ENCODE measurements at regions not wholly inside any gene's neighbourhood (a gene's known extent, or its start where the extent isn't known, plus 50 kb on each side); places are given as distances from the start of the nearest gene placed in this dataset.

DNA sequence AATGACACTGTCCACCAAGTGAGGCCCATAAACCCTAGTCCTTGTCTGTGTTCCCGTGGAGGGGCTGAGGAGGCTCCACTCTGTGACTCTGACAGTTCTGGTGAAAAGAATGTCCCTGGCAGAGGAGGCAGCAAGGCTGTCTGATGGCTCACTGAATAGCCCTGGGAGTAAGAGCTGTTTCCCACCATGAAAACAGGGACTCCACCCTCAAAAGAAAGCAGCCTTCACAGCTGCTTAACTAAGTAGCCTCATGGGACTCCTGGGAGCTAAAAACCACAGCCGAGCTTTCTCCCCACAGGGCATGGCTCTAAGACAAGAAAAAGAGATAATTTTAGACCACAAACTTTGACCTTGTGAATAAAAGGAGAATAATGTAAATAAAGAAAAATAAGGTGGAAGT lies 135.1 kb upstream of the FRY start:
- Histone ChIP-seq H3K4me3 (ENCODE audit: low read depth, low read length) (no peak overlapping the region), H3K27me3 (replicated peaks) (no peaks in the 10 kb centered on the region), H3K27ac (no peak overlapping the region), H3K36me3 (replicated peaks) (no peaks in the 10 kb centered on the region)
- TF ChIP-seq, protein P1, sequence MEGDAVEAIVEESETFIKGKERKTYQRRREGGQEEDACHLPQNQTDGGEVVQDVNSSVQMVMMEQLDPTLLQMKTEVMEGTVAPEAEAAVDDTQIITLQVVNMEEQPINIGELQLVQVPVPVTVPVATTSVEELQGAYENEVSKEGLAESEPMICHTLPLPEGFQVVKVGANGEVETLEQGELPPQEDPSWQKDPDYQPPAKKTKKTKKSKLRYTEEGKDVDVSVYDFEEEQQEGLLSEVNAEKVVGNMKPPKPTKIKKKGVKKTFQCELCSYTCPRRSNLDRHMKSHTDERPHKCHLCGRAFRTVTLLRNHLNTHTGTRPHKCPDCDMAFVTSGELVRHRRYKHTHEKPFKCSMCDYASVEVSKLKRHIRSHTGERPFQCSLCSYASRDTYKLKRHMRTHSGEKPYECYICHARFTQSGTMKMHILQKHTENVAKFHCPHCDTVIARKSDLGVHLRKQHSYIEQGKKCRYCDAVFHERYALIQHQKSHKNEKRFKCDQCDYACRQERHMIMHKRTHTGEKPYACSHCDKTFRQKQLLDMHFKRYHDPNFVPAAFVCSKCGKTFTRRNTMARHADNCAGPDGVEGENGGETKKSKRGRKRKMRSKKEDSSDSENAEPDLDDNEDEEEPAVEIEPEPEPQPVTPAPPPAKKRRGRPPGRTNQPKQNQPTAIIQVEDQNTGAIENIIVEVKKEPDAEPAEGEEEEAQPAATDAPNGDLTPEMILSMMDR (IDR thresholded peaks at IDR 0.05; ENCODE audit: low read depth, low read length, missing control alignments) = no peak
- DNase-seq = peak; percentile 88
- in situ Hi-C loops (cut with HindIII; ENCODE audit: low pct_ligation_motif_present, low sequenced_read_pairs) = no loop called here

DNA sequence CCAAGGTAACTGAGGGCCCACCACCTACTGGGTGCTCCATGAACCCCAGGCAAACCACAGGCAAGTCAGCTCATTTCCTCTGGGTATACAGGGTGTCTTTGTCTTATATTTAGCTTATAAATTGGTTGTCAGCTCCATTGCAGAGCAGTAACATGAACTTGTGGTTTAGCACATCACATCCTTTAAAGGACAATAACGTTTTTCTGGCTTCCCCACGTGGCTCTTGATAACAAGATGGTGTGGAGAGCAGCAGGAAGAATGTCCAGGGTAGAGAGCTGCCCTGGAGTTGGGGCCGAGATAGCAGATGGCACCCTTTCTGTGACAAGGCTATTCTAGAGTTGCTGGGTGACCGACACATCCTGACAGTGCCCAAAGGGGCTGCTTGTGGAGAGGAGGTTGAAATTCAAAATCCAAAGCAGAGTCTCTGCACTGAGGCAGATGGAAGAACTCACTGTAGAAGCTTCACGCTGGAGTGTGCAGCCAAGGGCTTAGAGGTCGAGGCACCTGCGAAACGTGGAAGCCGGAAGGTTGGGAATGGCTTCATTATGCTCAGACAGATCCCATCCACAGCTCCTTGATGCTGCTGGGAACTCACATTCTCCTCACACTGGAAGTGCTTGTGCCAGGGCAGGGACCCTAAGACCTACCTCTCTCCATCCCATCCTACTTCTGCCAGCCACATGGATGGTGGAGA lies 133.0 kb upstream of the FRY start:
- H3K27ac ChIP-seq = no peak overlapping the region
- in situ Hi-C loops (cut with HindIII; ENCODE audit: low pct_ligation_motif_present, low sequenced_read_pairs) = no loop called here

DNA sequence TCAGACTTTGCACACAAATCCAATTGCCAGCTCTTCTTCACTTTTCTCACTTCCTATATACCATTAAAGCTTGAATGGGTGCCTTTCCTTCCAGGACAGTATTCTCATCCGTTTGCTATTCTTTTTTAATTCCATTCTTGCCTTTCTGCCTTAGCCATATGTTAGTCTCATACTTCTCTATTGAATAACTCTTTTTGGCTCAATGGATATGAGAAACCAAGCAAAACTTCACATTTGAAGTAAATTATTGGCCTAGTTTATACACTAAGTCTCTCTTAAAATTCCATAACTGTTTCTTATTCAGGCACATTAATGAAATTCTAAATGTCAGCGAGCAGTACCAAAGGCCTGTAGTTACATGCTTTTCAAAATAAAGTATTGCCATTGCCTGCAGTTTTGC lies 129.6 kb upstream of the FRY start:
- TF ChIP-seq, protein P1 (IDR thresholded peaks at IDR 0.05; ENCODE audit: low read depth, low read length, missing control alignments) = no peak
- in situ Hi-C loops (cut with HindIII; ENCODE audit: low pct_ligation_motif_present, low sequenced_read_pairs) = no loop called here
- no peak for DNase-seq
- H3K4me3 ChIP-seq (ENCODE audit: low read depth, low read length) = no peak overlapping the region
- H3K27ac ChIP-seq = no peak overlapping the region
- no peaks in the 10 kb centered on the region for H3K36me3 ChIP-seq (replicated peaks)
- H3K27me3 ChIP-seq (replicated peaks) = no peaks in the 10 kb centered on the region

More for the DNA sequence above, 133.0 kb upstream of the FRY start:
- TF ChIP-seq, protein P1 (IDR thresholded peaks at IDR 0.05; ENCODE audit: low read depth, low read length, missing control alignments) = no peak
- H3K4me3 ChIP-seq (ENCODE audit: low read depth, low read length) = no peak overlapping the region
- DNase-seq = no peak
- H3K27me3 ChIP-seq (replicated peaks) = no peaks in the 10 kb centered on the region
- no peaks in the 10 kb centered on the region for H3K36me3 ChIP-seq (replicated peaks)

DNA sequence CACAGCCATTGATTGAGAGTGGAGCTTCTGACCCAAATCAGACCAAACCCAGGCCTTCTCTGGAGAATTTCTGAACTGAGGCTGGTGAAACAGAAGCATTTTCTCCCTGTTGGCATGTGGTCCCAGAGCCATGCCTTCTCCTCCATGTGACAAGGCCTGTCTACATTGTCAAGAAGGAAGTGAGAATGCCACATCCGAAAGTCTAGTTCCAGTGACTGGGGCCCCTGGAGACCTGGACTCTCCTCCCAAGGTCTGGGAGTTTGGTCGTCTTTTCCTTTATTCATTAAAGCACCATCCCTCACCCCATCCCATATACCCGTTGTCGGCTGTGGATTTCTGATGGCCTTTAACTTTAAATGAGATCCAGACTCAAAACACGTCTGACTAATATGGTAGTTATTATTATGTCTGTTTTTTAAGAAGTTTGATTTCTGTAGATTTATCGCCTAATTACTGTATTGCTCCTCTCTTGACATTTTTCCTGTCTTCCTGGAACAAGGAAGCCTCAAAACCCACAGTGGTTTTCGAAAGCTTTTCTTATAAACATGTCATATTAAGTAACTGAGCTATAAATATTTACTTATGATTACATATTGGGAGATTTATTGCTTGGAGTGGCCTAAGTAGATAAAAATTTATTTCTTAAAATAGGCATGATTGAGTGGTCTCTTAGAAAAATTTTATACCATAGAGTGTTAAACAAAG lies 128.3 kb upstream of the FRY start:
- DNase-seq = no peak
- Histone ChIP-seq H3K4me3 (ENCODE audit: low read depth, low read length) (no peak overlapping the region), H3K27ac (no peak overlapping the region)

DNA sequence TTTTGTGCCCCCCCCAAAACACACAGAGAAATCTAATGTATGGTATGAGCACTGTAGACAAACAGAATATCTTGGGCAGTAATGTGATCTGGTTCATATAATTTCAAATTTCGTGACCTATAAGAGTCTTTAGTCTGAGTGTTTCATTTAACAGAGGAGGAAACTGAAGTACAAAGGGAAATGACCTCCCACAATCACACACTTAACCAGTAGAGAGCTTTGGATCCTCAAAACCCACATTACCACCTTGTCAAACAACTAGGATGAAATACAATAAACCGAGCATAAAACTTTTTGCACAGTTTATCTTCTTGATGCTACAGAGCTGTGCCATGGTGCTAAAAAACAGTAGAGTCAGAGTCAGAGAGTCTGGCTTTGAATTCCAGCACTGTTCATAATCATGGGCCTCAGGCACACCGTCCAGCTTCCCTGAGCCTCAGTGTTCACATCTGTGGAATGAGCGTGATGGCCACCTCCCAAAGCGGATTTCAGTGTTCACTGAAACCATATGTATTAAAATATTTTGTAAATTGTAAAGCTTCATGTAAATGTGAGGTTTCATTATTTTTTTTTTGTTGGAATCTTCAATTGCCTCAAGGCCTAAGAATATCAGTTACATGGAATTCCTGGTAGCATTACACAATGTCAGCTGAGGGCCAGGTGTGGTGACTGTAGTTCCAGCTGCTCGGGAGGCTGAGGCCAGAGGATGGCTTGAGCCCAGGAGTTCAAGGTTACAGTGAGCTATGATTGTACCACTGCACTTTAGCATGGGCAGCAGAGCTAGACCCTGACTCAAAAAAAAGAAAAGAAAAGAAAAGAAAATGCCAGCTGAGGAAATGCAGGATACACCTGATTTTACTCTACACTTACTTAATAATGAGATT lies 126.4 kb upstream of the FRY start:
- no peaks in the 10 kb centered on the region for H3K36me3 ChIP-seq (replicated peaks)
- no peak overlapping the region for H3K4me3 ChIP-seq (ENCODE audit: low read depth, low read length)
- TF ChIP-seq, protein P1 (IDR thresholded peaks at IDR 0.05; ENCODE audit: low read depth, low read length, missing control alignments) = no peak
- H3K27me3 ChIP-seq (replicated peaks) = no peaks in the 10 kb centered on the region
- no peak for DNase-seq
- in situ Hi-C loops (cut with HindIII; ENCODE audit: low pct_ligation_motif_present, low sequenced_read_pairs) = no loop called here
- H3K27ac ChIP-seq = no peak overlapping the region

More for the DNA sequence above, 128.3 kb upstream of the FRY start:
- TF ChIP-seq, protein P1 (IDR thresholded peaks at IDR 0.05; ENCODE audit: low read depth, low read length, missing control alignments) = no peak
- Histone ChIP-seq H3K27me3 (replicated peaks) (no peaks in the 10 kb centered on the region), H3K36me3 (replicated peaks) (no peaks in the 10 kb centered on the region)
- in situ Hi-C loops (cut with HindIII; ENCODE audit: low pct_ligation_motif_present, low sequenced_read_pairs) = no loop called here
